Nephron (organoid): ENCODE measurements at regions not wholly inside any gene's neighbourhood (a gene's known extent, or its start where the extent isn't known, plus 50 kb on each side); places are given as distances from the start of the nearest gene placed in this dataset.

ENCODE experiments used
- H3K27ac Mint-ChIP-seq, 3 experiments: 2 replicates each; pipeline ENCODE4 v1.8.0; 2020; ENCODE audit warnings: mixed read lengths in 3 of 3, mild to moderate bottlenecking in 2 of 3, moderate library complexity in 1 of 3
- H3K27me3 Mint-ChIP-seq: 2 replicates; pipeline ENCODE4 v1.8.0; 2021; ENCODE audit warnings: low read depth, mild to moderate bottlenecking, moderate library complexity, mixed read lengths
- H3K36me3 Mint-ChIP-seq: 2 replicates; pipeline ENCODE4 v1.8.0; 2020; ENCODE audit warnings: low read depth, mixed read lengths
- H3K4me1 Mint-ChIP-seq: 2 replicates; pipeline ENCODE4 v1.8.0; 2020; ENCODE audit warnings: mixed read lengths
- H3K4me3 Mint-ChIP-seq, 3 experiments: 2 replicates each; pipeline ENCODE4 v1.8.0; 2020; ENCODE audit warnings: mild to moderate bottlenecking in 3 of 3, mixed read lengths in 3 of 3, moderate library complexity in 2 of 3
- H3K9me3 Mint-ChIP-seq: 2 replicates; pipeline ENCODE4 v1.8.0; 2020; ENCODE audit warnings: mixed read lengths
- CTCF ChIP-seq, 3 experiments: fragments of 200-600 bp; sonication (generic); IDR thresholded peaks; one replicate each; pipeline ENCODE4 v1.5.0; 2021; ENCODE audit warnings: antibody characterized with exemption in 3 of 3; ENCODE audit not compliant: unreplicated experiment in 3 of 3

GRCh38 chr13:80458543-80458942, 117.6 kb upstream of the SPRY2 start:
- H3K27ac Mint-ChIP-seq: no peak overlapping the region
- no peaks in the 10 kb centered on the region for H3K9me3 Mint-ChIP-seq
- TF ChIP-seq CTCF (IDR thresholded peaks at IDR 0.05; ENCODE audit: unreplicated experiment in 3 of 3): no peak
- no peaks in the 10 kb centered on the region for H3K36me3 Mint-ChIP-seq
- H3K4me1 Mint-ChIP-seq: no peaks in the 10 kb centered on the region
- H3K27me3 Mint-ChIP-seq: no peaks in the 10 kb centered on the region
- H3K4me3 Mint-ChIP-seq: no peak overlapping the region

GRCh38 chr13:80454245-80454644, 113.3 kb upstream of the SPRY2 start:
- Mint-ChIP-seq H3K4me3 (no peak overlapping the region), H3K27me3 (no peaks in the 10 kb centered on the region), H3K4me1 (peaks cover 14% of the 10 kb centered on the region), H3K36me3 (no peaks in the 10 kb centered on the region), H3K27ac (no peak overlapping the region), H3K9me3 (no peaks in the 10 kb centered on the region)
- no peak for TF ChIP-seq CTCF (IDR thresholded peaks at IDR 0.05; ENCODE audit: unreplicated experiment in 3 of 3)

GRCh38 chr13:80452279-80452678, 111.4 kb upstream of the SPRY2 start:
- no peaks in the 10 kb centered on the region for H3K36me3 Mint-ChIP-seq
- H3K4me3 Mint-ChIP-seq: no peak overlapping the region
- no peaks in the 10 kb centered on the region for H3K9me3 Mint-ChIP-seq
- H3K4me1 Mint-ChIP-seq: peaks cover 14% of the 10 kb centered on the region
- no peak overlapping the region for H3K27ac Mint-ChIP-seq
- TF ChIP-seq CTCF (IDR thresholded peaks at IDR 0.05; ENCODE audit: unreplicated experiment in 3 of 3): no peak
- H3K27me3 Mint-ChIP-seq: no peaks in the 10 kb centered on the region

GRCh38 chr13:80451641-80452040, 110.7 kb upstream of the SPRY2 start:
- no peaks in the 10 kb centered on the region for H3K27me3 Mint-ChIP-seq
- H3K4me1 Mint-ChIP-seq: peaks cover 14% of the 10 kb centered on the region
- no peak overlapping the region for H3K4me3 Mint-ChIP-seq
- H3K36me3 Mint-ChIP-seq: no peaks in the 10 kb centered on the region
- no peaks in the 10 kb centered on the region for H3K9me3 Mint-ChIP-seq
- TF ChIP-seq CTCF (IDR thresholded peaks at IDR 0.05; ENCODE audit: unreplicated experiment in 3 of 3): no peak
- no peak overlapping the region for H3K27ac Mint-ChIP-seq

DNA sequence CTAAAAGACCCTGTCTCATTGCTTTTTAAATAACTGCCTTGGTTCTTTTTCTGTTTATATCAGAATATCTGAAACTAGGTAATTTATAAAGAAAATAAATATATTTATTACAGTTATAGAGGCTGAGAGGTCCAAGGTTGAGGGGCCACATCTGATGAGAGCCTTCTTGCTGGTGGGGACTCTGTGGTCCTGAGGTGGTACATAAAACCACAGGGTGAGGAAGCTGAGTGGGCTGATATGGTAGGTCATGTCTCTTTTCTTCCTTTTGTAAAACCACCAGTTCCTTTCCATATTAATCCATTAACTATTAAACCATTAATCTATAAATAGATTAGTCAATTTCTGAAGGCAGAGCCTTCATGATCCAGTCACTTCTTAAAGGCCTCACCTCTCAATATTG, 109.5 kb upstream of the SPRY2 start:
- Mint-ChIP-seq H3K4me3 (no peak overlapping the region), H3K27ac (no peak overlapping the region), H3K4me1 (peaks cover 14% of the 10 kb centered on the region)

More for the DNA sequence above, 109.5 kb upstream of the SPRY2 start:
- Mint-ChIP-seq H3K27me3 (no peaks in the 10 kb centered on the region), H3K36me3 (no peaks in the 10 kb centered on the region), H3K9me3 (no peaks in the 10 kb centered on the region)
- no peak for TF ChIP-seq CTCF (IDR thresholded peaks at IDR 0.05; ENCODE audit: unreplicated experiment in 3 of 3)
